Type B pancreatic cell (in vitro differentiated cells): ENCODE measurements at regions not wholly inside any gene's neighbourhood (a gene's known extent, or its start where the extent isn't known, plus 50 kb on each side); places are given as distances from the start of the nearest gene placed in this dataset.

ENCODE experiments used
- DNase-seq: peaks from one replicate; pipeline ENCODE4 v3.0.0; 2021; ENCODE audit warnings: mixed read lengths; ENCODE audit not compliant: unreplicated experiment; ENCODE audit errors: extremely low spot score
- H3K27ac Mint-ChIP-seq: 2 replicates; pipeline ENCODE4 v1.8.0; 2021; ENCODE audit warnings: mild to moderate bottlenecking, mixed read lengths
- H3K27me3 Mint-ChIP-seq: 2 replicates; pipeline ENCODE4 v1.8.0; 2021; ENCODE audit warnings: mixed read lengths
- H3K36me3 Mint-ChIP-seq: 2 replicates; pipeline ENCODE4 v1.8.0; 2021; ENCODE audit warnings: mixed read lengths
- H3K4me1 Mint-ChIP-seq: one replicate; pipeline ENCODE4 v1.8.0; 2021; ENCODE audit warnings: mixed read lengths; ENCODE audit not compliant: unreplicated experiment
- H3K4me3 Mint-ChIP-seq: 2 replicates; pipeline ENCODE4 v1.8.0; 2021; ENCODE audit warnings: mild to moderate bottlenecking, mixed read lengths
- H3K9me3 Mint-ChIP-seq: 2 replicates; pipeline ENCODE4 v1.8.0; 2021; ENCODE audit warnings: mixed read lengths
- TF ChIP-seq, protein P1 (sequence below): fragments of 200-600 bp; sonication (generic); conservative IDR thresholded peaks from 2 replicates; pipeline ENCODE4 v1.5.0; 2021; ENCODE audit warnings: antibody characterized with exemption, mild to moderate bottlenecking

DNA sequence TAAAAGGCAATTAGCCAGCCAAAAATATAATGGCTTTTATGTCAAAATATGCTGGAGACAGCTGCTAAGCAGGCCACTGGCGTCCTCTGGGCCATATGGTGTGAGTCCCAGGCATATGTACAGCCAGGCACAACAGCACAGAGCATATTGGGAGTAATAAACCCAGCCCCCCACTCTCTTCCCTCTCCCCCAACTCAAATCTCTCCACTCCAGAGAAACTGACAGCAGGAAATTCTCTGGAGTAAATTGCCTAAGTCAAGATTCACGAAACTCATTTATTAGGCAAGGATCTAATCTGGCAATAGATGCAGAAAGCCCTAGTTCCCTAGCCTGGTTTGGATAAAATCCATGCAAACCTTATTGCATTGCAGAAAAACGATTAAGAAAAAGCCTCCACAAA lies 147.9 kb upstream of the SEL1L start:
- Mint-ChIP-seq H3K27me3 (peaks cover 33% of the 10 kb centered on the region), H3K36me3 (no peaks in the 10 kb centered on the region), H3K4me1 (peaks cover 8% of the 10 kb centered on the region), H3K9me3 (peaks cover 10% of the 10 kb centered on the region), H3K27ac (no peak overlapping the region), H3K4me3 (no peak overlapping the region)
- TF ChIP-seq, protein P1, sequence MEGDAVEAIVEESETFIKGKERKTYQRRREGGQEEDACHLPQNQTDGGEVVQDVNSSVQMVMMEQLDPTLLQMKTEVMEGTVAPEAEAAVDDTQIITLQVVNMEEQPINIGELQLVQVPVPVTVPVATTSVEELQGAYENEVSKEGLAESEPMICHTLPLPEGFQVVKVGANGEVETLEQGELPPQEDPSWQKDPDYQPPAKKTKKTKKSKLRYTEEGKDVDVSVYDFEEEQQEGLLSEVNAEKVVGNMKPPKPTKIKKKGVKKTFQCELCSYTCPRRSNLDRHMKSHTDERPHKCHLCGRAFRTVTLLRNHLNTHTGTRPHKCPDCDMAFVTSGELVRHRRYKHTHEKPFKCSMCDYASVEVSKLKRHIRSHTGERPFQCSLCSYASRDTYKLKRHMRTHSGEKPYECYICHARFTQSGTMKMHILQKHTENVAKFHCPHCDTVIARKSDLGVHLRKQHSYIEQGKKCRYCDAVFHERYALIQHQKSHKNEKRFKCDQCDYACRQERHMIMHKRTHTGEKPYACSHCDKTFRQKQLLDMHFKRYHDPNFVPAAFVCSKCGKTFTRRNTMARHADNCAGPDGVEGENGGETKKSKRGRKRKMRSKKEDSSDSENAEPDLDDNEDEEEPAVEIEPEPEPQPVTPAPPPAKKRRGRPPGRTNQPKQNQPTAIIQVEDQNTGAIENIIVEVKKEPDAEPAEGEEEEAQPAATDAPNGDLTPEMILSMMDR: no peak
- DNase-seq: no peak

DNA sequence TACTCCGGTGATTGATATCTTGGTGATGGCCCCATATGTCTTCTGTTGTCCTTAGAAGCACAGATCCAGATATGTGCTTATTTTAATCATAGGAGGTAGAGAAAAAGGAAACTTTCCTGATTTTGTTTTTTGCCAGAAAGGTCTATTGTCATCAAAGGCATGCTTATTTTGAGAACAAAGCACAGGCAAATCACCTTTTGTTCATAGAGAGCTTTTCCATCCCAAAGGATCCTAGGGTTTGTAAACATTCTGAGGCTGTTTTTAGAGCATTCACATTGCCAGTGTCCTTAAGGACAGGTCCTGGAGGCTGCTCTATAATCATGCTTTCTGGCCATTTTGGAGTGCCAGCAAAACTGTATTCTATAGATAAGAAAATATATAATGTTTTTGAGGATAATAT lies 148.5 kb upstream of the SEL1L start:
- Mint-ChIP-seq H3K4me1 (peaks cover 8% of the 10 kb centered on the region), H3K27me3 (peaks cover 32% of the 10 kb centered on the region), H3K27ac (no peak overlapping the region), H3K36me3 (no peaks in the 10 kb centered on the region), H3K4me3 (no peak overlapping the region), H3K9me3 (peaks cover 10% of the 10 kb centered on the region)
- no peak for DNase-seq
- TF ChIP-seq, protein P1: no peak

DNA sequence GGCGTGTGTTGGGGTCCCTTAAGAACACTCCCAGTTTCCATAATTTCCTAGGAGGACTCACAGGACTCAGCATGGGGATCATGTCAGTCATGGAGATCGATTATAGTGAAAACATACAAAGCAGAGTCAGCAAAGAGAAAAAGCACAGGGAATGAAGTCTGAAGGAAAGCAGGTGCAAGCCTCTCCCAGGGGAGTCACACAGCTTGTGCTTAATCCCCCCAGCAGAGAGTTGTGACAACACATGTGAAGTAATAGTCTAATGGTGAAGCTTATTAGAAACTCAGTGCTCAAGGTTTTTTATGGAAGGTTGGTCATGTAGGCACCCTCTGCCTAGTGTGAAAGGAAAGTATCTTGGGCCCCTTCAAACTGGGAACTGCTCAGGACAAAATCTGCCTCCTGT lies 149.0 kb upstream of the SEL1L start:
- Mint-ChIP-seq H3K36me3 (no peaks in the 10 kb centered on the region), H3K4me3 (no peak overlapping the region), H3K27ac (no peak overlapping the region), H3K4me1 (peaks cover 8% of the 10 kb centered on the region), H3K27me3 (peaks cover 27% of the 10 kb centered on the region), H3K9me3 (peaks cover 6% of the 10 kb centered on the region)
- TF ChIP-seq, protein P1: no peak
- no peak for DNase-seq

DNA sequence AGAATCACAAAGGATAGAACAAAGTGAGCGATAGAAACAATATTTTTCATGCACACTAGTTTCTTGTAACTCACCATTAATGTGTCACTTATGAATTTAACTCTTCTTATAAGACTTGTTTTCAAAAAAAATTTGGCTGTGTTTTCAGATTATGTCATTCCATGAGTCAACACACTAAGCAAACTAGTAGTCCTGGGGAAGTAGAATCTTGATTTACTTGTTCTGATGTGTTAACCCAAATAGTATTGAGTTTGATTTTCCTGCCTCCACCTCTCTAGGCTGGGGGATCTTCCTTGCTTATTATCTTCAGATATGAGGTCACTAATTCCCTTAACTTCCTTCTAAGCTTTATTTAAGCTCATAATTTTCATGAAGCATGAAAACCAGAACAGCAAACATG lies 151.0 kb upstream of the SEL1L start:
- DNase-seq: no peak
- Mint-ChIP-seq H3K4me3 (no peak overlapping the region), H3K27me3 (peaks cover 19% of the 10 kb centered on the region), H3K4me1 (peaks cover 8% of the 10 kb centered on the region), H3K9me3 (no peaks in the 10 kb centered on the region), H3K36me3 (no peaks in the 10 kb centered on the region), H3K27ac (no peak overlapping the region)
- TF ChIP-seq, protein P1: no peak

DNA sequence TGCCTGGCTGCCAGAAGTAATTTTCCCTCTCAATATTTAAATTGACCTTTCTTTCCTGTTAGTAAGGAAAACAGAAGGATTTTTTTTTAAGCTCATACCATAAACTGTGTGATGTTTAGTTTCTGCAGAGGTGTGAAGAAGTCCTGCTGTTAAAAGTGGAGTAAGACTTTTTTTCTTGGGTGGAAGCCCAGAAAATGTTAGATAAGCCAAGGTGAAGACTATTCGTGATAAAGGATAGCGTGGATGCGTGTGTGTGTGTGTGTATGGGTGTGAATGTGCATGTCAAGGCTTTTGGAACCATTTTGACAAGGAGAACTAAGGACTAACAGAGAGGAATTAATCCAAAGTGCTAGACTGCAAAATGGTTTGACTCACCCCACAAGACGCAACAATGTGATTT lies 152.9 kb upstream of the SEL1L start:
- TF ChIP-seq, protein P1: no peak
- H3K27me3 Mint-ChIP-seq: peaks cover 8% of the 10 kb centered on the region
- H3K9me3 Mint-ChIP-seq: peaks cover 4% of the 10 kb centered on the region
- peaks cover 7% of the 10 kb centered on the region for H3K4me1 Mint-ChIP-seq
- DNase-seq: no peak
- no peak overlapping the region for H3K4me3 Mint-ChIP-seq
- no peaks in the 10 kb centered on the region for H3K36me3 Mint-ChIP-seq
- no peak overlapping the region for H3K27ac Mint-ChIP-seq

DNA sequence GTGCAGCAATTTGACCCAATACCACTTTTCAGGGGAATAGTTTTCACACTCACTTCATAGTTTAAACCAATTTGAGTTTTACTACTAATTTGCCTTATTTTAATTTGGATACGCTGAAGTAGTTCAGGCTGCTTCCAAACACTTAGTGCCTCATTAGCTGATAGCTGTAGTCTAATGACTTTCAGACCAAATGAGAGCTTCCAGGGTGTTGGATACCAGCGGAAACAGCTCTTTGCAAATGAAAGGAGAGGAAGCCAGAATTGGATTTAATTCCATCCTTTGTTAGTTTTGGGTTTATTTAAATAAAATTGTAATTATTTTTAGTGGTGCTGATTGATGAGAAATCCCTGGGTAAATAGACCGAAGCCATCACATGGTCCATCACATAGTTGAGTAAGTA lies 158.3 kb upstream of the SEL1L start:
- no peak overlapping the region for H3K27ac Mint-ChIP-seq
- H3K4me3 Mint-ChIP-seq: no peak overlapping the region
- DNase-seq: no peak
- H3K9me3 Mint-ChIP-seq: peaks cover 4% of the 10 kb centered on the region
- peaks cover 3% of the 10 kb centered on the region for H3K27me3 Mint-ChIP-seq
- no peaks in the 10 kb centered on the region for H3K36me3 Mint-ChIP-seq
- H3K4me1 Mint-ChIP-seq: peaks cover 4% of the 10 kb centered on the region
- TF ChIP-seq, protein P1: no peak
